ENCODE measurements at regions not wholly inside any gene's neighbourhood (a gene's known extent, or its start where the extent isn't known, plus 50 kb on each side); places are given as distances from the start of the nearest gene placed in this dataset.

GRCh38 chr14:29223947-29224346 is 457.4 kb downstream of the FOXG1 start:
- Histone ChIP-seq H3K9me3 (no peaks in the 10 kb centered on the region), H3K4me3 (no peak overlapping the region), H3K27ac (no peak overlapping the region), H3K27me3 (no peaks in the 10 kb centered on the region), H3K36me3 (no peaks in the 10 kb centered on the region), H3K4me1 (ENCODE audit: insufficient read depth) (no peaks in the 10 kb centered on the region)
- no peak for DNase-seq
- intact Hi-C loops (cut with DNase I): no loop called here
- TF ChIP-seq EP300 (IDR thresholded peaks at IDR 0.05) (no peak), POLR2A (IDR thresholded peaks at IDR 0.05) (no peak), CTCF (IDR thresholded peaks at IDR 0.05) (no peak)
- WGBS, 3 donors: 43 to 57% (median 56%) methylated on average over 3 of the region's 3 CpGs

- Histone ChIP-seq H3K27ac (no peak overlapping the region), H3K36me3 (no peaks in the 10 kb centered on the region), H3K4me3 (no peak overlapping the region), H3K9me3 (no peaks in the 10 kb centered on the region), H3K4me1 (ENCODE audit: insufficient read depth) (no peaks in the 10 kb centered on the region), H3K27me3 (no peaks in the 10 kb centered on the region)
- no peak for TF ChIP-seq EP300 (IDR thresholded peaks at IDR 0.05)
- 8 to 30% (median 16%) methylated on average over 1 of the region's 1 CpG for WGBS, 3 donors
- intact Hi-C loops (cut with DNase I): no loop called here
- DNase-seq: no peak
These were observed 461.0 kb downstream of the FOXG1 start for GRCh38 chr14:29227631-29228030.

DNA sequence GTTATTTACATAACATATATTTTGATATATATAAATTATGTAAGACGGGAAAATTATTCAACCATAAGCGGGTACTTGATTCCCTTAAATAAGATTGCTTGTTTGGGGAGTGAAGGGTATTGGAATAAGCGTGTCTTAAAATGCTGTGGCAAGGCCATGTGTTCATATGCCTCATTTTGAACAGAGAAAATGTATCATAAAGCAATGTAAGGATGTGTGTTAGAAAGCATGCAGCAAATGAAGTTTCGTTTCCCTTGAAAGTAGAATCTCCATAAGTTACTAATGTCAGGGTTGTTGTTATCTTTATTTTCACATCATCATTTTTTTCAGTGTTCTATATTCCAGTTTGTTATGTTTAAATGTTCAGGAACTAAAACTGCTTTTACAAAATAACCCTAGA is 465.6 kb downstream of the FOXG1 start:
- no peak for TF ChIP-seq EP300 (IDR thresholded peaks at IDR 0.05)
- no peak for TF ChIP-seq CTCF (IDR thresholded peaks at IDR 0.05)
- no peak for TF ChIP-seq POLR2A (IDR thresholded peaks at IDR 0.05)
- intact Hi-C loops (cut with DNase I): no loop called here
- no peaks in the 10 kb centered on the region for H3K36me3 ChIP-seq
- no peaks in the 10 kb centered on the region for H3K27me3 ChIP-seq
- no peak overlapping the region for H3K27ac ChIP-seq
- DNase-seq: no peak
- WGBS, 3 donors: 70 to 78% (median 71%) methylated on average over 4 of the region's 4 CpGs
- no peaks in the 10 kb centered on the region for H3K9me3 ChIP-seq
- no peak overlapping the region for H3K4me3 ChIP-seq
- H3K4me1 ChIP-seq (ENCODE audit: insufficient read depth): no peaks in the 10 kb centered on the region

- intact Hi-C loops (cut with DNase I): no loop called here
- no peak overlapping the region for H3K27ac ChIP-seq
- H3K4me3 ChIP-seq: no peak overlapping the region
- H3K4me1 ChIP-seq (ENCODE audit: insufficient read depth): no peaks in the 10 kb centered on the region
- no peak for DNase-seq
- no peaks in the 10 kb centered on the region for H3K36me3 ChIP-seq
- H3K9me3 ChIP-seq: no peaks in the 10 kb centered on the region
- TF ChIP-seq EP300 (IDR thresholded peaks at IDR 0.05) (no peak), POLR2A (IDR thresholded peaks at IDR 0.05) (no peak), CTCF (IDR thresholded peaks at IDR 0.05) (no peak)
- H3K27me3 ChIP-seq: no peaks in the 10 kb centered on the region
These were observed 466.1 kb downstream of the FOXG1 start for GRCh38 chr14:29232711-29233110.

GRCh38 chr14:29233188-29233587 is 466.6 kb downstream of the FOXG1 start:
- 63 to 71% (median 69%) methylated on average over 4 of the region's 4 CpGs for WGBS, 3 donors

More at GRCh38 chr14:29233188-29233587, 466.6 kb downstream of the FOXG1 start:
- no peak overlapping the region for H3K27ac ChIP-seq
- H3K27me3 ChIP-seq: no peaks in the 10 kb centered on the region
- H3K9me3 ChIP-seq: no peaks in the 10 kb centered on the region
- TF ChIP-seq CTCF (IDR thresholded peaks at IDR 0.05): no peak
- TF ChIP-seq EP300 (IDR thresholded peaks at IDR 0.05): no peak
- TF ChIP-seq POLR2A (IDR thresholded peaks at IDR 0.05): no peak
- H3K36me3 ChIP-seq: no peaks in the 10 kb centered on the region
- no peak overlapping the region for H3K4me3 ChIP-seq
- intact Hi-C loops (cut with DNase I): no loop called here
- no peaks in the 10 kb centered on the region for H3K4me1 ChIP-seq (ENCODE audit: insufficient read depth)
- DNase-seq: no peak
